HG02623 (cell line): ENCODE measurements at regions not wholly inside any gene's neighbourhood (a gene's known extent, or its start where the extent isn't known, plus 50 kb on each side); places are given as distances from the start of the nearest gene placed in this dataset.

ENCODE experiments used
- ATAC-seq: cut with Tn5 transposase; IDR thresholded peaks from one replicate; pipeline ENCODE4 v1.9.1; 2021; ENCODE audit warnings: moderate library complexity; ENCODE audit not compliant: unreplicated experiment

DNA sequence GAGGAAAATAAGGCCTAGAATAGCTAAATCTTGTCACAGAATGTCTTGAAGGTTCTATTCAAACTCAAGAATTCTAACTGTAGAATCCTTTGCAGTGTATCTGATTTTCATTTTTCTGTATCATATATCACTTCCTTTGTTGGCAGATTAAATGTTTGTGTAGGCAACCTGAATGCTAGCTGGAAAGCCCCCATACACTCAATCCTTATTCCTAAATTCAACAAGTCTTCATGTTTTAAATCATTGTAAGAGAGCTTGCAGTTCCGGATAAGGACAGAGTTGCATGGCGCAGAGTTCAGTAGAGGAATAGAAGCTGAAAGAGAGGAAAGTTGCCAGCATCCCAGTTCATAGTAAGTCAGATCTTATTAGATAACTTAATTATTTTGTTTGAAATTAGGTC, 242.0 kb upstream of the SEMA6D start:
- no peak for ATAC-seq

DNA sequence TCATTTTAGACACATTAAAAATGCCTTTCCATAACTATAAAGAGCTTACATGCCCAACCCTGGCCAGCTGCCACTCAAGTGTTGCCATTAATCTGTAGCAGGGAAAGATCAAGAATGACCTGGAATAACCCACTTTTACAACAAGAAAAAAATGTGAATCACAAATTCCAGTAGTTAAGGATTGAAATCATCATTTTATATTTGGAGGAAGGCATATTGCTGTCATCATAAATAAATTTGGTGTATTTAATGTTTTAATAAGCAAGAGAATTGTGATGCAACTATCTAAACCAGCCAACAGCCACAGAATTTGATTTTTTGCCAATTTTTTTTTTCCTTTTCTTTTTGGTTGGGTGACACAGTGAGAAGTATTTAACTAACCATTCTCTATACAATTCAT, 240.0 kb upstream of the SEMA6D start:
- ATAC-seq = no peak

GRCh38 chr15:47484059-47484458, 233.2 kb upstream of the SEMA6D start:
- ATAC-seq = no peak

DNA sequence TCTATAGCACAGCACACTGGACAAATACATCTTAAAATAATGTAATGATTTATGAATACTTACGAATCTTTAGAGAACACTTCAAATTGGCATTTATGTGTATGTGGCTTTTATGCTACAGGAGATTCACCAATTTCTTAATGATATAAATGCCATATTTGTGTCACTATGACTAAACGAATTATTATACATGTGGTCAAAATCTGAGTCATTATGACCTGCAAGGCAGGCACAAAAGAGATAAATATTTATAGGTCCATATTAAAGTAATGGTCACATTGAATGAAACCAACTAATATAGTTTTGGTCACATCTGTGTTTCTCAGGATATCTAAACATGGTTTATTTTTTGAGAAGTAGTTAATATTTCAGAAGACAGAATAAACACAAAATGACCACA, 232.3 kb upstream of the SEMA6D start:
- no peak for ATAC-seq

DNA sequence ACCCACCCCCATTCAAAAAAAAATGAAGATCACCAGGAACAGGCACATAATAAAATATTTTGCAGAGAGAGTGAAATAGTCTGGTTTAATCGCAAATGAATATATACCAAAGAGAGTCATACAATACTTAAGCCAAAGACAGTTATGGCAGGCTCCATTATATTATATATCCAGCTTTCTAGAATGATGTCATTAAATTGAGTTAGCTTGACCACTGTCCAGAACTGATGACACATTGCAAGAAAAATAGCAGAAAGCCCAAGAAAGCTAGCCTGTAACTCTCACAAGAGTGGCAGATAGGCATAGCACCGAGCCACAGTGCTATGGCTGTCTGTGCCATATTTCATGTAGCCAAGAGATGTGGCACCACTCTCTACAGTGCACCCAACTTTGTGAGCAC, 231.9 kb upstream of the SEMA6D start:
- no peak for ATAC-seq

- ATAC-seq = no peak
These were observed 231.3 kb upstream of the SEMA6D start for GRCh38 chr15:47486040-47486439.

- no peak for ATAC-seq
These were observed 225.1 kb upstream of the SEMA6D start for GRCh38 chr15:47492195-47492594.

GRCh38 chr15:47493357-47494247, 223.7 kb upstream of the SEMA6D start:
- no peak for ATAC-seq

DNA sequence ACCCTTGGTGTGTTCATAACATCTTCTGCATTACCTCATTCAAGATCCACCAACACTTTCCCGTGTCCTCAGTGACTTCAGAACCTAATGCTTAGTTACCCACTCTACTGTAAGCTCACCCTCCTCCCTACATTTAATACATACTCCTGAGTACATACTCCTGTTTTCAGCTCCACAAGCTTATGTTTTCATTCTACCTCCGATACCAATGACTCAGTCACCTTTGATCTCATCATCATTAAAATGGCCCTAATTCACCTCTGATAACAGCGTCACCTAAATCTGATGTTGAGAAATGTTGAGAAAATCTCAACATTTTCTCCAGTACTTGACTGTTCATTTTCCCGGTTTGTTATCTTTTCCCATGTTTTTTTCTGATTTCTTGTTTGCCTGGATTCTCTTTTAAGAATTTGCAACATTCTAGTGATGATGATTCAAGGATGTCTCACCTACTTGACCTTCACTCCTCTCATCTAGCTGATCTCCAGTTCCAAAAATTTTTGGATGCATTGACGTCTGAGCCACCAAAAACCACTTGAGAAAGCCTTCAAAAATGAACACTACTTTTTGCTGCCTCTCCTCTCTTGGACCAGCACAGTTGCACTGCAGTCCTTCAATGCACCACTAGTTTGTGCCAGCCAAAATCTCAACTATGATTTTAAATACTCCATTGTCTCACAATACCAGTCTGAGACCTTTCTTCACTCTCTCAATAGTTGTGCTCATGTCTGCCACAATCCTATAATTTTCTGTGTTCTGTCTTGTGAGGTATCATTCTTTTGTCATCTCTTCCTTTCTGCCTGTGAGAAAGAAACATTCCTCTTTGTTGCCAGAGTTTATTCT, 220.7 kb upstream of the SEMA6D start:
- ATAC-seq = no peak

GRCh38 chr15:47500842-47501241, 216.5 kb upstream of the SEMA6D start:
- no peak for ATAC-seq

DNA sequence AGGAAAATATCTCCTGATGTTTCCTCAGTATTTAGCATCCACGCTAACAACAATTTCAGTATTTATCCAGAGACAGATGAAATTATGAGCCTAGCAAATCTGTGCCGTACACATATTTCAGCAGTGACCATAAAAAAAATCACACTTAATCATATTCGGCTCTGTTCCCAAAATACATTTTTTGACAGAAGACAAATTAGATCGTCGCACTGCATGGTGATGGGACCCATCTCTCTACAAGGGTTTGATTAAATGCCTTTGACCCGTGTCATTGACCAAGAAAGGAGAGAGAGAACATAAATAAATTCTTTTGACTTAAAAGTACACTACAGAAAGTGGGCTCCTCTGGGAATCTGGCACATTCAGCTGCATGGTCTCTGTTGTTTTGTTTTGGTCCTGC, 215.3 kb upstream of the SEMA6D start:
- ATAC-seq = no peak

DNA sequence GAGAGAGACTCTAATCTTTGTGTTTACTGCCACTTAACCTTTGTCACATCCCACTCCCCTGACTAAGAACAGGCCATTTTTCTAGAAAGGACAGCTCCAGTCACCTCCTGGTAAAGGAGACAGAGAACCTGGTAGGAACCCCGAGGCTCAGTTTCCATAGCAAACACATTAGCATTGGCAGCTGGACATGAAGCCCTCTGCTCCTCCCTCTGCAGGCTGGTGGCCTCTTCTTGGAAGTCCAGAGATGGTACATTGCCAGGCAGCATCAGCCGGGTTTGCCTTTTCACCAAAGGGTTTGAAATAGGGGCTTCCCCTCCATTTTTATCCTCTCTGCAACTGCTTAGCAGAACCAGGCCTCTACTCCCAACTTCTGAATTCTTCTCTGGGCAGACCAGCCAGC, 213.4 kb upstream of the SEMA6D start:
- no peak for ATAC-seq

DNA sequence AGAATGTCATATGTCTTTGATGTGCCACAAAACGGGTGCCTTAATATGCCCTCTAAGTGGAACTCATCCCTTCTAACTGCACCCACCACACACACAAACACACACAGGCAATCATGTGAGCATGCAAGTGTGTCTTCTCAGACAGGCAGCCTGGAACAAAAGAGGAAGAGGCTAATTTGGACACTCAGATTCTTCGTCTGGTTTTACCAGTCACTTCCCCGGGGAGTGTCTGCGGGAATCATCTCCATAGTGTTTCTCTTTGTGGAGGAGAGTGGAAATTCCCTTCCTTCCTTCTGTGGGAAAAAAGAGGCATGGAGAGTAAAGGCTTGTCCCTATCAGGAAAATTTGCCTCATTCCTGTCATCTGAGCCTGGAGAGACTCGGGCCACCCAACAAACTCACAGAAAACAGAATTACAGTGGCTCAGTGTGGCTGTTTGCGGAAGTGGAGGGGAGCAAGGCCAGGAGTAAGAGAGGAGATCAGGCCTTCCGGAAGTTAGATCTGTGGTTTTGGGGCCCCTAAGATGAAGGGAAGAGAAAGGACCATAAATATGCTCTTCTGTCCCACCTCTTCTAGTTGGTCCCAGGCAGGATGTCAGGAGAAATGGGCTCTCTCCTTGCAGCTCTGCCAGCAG, 212.6 kb upstream of the SEMA6D start:
- ATAC-seq = no peak

GRCh38 chr15:47505712-47506328, 211.5 kb upstream of the SEMA6D start:
- ATAC-seq = no peak

- ATAC-seq = no peak
These were observed 210.8 kb upstream of the SEMA6D start for GRCh38 chr15:47506329-47507100.

DNA sequence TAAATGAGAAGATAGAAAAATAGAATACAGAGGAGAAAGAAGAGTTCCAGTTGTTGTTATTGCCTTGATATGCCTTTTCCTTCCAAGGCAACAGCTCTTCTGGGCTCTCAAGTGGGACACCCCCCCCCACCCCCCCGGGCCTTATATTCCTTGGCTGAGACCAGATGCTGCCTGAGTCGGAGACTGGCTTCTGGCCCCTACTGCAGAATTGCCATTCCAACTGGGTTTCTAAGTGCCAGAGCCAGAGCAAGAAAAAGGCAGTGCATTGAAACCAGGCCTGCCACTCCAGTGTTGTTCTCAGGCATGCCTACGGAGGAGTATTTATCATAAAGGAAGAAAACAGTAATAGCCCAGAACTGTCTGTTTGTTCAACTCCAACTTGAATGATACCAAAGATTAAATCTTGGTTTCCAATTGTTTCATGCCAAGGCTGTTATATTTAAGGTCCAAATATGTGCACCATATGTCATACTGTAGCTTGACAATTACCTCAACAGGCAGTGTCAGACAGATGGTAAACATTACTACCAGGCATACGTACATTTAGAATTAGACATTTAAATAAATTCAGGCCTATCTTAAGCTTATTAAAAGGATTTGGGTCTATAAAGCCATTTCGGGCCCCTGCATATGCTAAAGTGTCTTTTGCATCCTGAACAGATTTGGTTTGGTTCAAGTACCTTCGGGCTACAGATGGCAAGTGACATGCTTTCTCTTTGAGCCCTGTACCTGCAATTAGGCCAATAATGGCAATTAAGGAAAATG, 209.9 kb upstream of the SEMA6D start:
- ATAC-seq = no peak

DNA sequence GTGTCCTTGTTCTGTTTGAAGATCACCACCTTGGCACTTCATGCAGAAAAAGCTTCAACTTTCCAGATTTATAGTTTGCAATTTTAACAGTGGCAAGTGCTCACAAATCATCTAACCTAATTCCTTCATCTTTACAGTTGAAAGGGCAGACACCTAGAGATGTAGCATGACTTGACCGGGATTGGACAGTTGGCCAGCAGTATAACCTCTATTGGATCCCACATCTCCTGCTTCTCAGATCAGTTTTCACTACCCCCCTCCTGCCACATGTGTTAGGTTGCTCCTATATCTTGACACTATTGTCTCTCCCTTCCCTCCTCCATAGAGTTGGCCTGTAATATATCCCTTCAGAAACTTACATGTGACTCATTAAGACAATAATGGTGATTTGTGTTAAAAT, 206.0 kb upstream of the SEMA6D start:
- ATAC-seq = no peak

DNA sequence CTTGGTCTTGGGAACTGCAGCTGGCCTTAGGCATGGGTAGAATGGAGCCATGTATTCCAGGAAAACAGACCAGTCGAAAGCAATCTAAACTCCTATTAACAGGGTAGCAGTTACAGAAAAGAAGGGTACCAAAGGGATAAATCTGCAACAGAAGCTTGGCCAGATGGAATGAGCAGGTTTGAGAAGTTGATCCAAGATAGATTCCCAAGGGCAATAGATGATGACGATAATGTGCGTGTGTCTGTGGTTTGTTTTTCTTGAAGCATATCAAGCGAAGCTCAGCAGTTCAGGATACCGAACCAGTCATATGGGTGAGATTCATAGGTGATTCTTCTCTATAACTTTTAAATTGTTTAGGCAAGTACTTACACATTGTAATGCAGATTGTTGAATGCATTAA, 203.8 kb upstream of the SEMA6D start:
- no peak for ATAC-seq

GRCh38 chr15:47514200-47514652, 203.1 kb upstream of the SEMA6D start:
- ATAC-seq = no peak

DNA sequence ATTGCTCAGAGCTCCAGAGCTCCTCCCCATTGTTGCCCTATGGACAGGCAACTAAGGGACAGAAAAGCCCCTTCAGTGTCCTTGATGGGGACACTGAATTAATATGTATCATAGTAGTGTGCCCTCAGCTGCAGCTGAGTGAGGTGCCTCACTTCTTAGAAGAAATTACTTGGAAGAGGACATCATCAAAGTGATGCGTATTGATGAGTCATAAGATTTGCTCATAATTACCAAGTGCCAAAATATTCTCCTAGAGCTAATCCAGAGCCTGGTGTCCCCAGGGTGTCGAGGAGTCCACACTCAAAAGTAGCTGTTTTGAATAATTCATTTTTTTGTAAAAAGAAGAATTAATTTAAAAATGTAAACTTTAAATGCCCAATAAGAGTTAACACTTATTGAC, 200.7 kb upstream of the SEMA6D start:
- ATAC-seq = no peak
